Type B pancreatic cell (in vitro differentiated cells): ENCODE measurements at regions not wholly inside any gene's neighbourhood (a gene's known extent, or its start where the extent isn't known, plus 50 kb on each side); places are given as distances from the start of the nearest gene placed in this dataset.

Experiments
- DNase-seq: peaks from one replicate; pipeline ENCODE4 v3.0.0; 2021; ENCODE audit warnings: mixed read lengths; ENCODE audit not compliant: unreplicated experiment; ENCODE audit errors: extremely low spot score
- H3K27ac Mint-ChIP-seq: 2 replicates; pipeline ENCODE4 v1.8.0; 2021; ENCODE audit warnings: mild to moderate bottlenecking, mixed read lengths
- H3K27me3 Mint-ChIP-seq: 2 replicates; pipeline ENCODE4 v1.8.0; 2021; ENCODE audit warnings: mixed read lengths
- H3K36me3 Mint-ChIP-seq: 2 replicates; pipeline ENCODE4 v1.8.0; 2021; ENCODE audit warnings: mixed read lengths
- H3K4me1 Mint-ChIP-seq: one replicate; pipeline ENCODE4 v1.8.0; 2021; ENCODE audit warnings: mixed read lengths; ENCODE audit not compliant: unreplicated experiment
- H3K4me3 Mint-ChIP-seq: 2 replicates; pipeline ENCODE4 v1.8.0; 2021; ENCODE audit warnings: mild to moderate bottlenecking, mixed read lengths
- H3K9me3 Mint-ChIP-seq: 2 replicates; pipeline ENCODE4 v1.8.0; 2021; ENCODE audit warnings: mixed read lengths
- TF ChIP-seq, protein P1 (sequence below): fragments of 200-600 bp; sonication (generic); conservative IDR thresholded peaks from 2 replicates; pipeline ENCODE4 v1.5.0; 2021; ENCODE audit warnings: antibody characterized with exemption, mild to moderate bottlenecking

DNA sequence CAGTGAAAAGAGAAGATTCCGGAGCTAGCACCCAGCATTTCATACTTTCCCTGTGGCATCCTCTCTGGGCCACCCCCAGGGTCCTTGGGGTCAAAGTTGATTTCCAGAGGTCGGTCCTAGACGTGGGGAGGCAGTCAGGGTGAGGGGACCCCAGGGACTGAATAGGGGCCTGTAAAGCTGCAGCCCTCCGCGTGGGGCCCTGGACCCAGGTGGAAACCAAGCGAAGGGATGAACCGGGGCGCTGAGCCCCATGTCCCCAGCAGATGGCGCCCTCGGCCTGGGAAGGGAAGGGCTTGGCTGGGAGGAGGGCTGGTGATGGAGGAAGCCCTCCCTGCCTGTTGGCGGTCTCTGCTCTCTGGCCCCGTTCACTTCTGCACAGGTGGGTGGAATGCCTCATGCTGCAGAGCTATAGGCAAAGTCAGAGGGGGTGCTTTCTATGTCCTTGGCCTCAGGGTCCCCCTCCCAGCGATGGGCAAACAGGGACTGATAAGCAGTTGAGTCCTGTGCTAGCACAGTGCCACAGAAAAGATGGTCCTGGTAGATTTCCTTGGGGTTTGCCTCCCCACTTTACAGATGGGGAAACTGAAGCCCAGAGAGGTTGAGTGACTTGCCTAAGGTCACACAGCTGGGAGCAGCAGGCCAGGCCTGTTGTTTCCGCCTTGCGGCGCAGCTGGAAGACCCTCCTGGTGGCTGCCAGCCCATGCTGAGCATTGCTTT lies 163.4 kb upstream of the CIBAR2 start:
- TF ChIP-seq, protein P1, sequence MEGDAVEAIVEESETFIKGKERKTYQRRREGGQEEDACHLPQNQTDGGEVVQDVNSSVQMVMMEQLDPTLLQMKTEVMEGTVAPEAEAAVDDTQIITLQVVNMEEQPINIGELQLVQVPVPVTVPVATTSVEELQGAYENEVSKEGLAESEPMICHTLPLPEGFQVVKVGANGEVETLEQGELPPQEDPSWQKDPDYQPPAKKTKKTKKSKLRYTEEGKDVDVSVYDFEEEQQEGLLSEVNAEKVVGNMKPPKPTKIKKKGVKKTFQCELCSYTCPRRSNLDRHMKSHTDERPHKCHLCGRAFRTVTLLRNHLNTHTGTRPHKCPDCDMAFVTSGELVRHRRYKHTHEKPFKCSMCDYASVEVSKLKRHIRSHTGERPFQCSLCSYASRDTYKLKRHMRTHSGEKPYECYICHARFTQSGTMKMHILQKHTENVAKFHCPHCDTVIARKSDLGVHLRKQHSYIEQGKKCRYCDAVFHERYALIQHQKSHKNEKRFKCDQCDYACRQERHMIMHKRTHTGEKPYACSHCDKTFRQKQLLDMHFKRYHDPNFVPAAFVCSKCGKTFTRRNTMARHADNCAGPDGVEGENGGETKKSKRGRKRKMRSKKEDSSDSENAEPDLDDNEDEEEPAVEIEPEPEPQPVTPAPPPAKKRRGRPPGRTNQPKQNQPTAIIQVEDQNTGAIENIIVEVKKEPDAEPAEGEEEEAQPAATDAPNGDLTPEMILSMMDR, result peak; percentile 96
- DNase-seq, result peak; percentile 87
- Mint-ChIP-seq H3K4me3 (no peak overlapping the region), H3K9me3 (no peaks in the 10 kb centered on the region), H3K27me3 (peaks cover 6% of the 10 kb centered on the region), H3K4me1 (peaks cover 25% of the 10 kb centered on the region), H3K27ac (no peak overlapping the region), H3K36me3 (no peaks in the 10 kb centered on the region)

DNA sequence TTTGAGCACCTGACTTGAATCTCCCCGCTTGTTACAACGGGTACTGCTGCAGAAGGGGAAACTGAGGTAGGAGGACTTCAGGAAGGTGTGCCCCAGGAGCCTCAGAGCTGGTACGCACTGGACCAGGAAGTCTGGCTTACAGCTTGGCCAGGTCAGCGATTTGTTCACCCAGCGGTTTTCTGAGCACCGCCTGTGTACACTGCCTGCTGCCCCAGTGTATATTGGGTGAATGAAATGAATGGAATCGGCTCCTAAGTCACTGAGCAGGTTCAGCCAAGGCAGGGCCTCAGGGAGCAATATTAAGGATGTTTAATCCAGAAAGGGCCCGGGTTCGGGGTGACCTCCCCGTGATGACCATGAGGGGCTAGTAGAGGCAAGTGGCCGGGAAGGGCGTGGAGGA lies 164.0 kb upstream of the CIBAR2 start:
- no peak overlapping the region for H3K27ac Mint-ChIP-seq
- no peaks in the 10 kb centered on the region for H3K36me3 Mint-ChIP-seq
- no peaks in the 10 kb centered on the region for H3K9me3 Mint-ChIP-seq
- DNase-seq, result no peak
- peaks cover 3% of the 10 kb centered on the region for H3K27me3 Mint-ChIP-seq
- no peak overlapping the region for H3K4me3 Mint-ChIP-seq
- TF ChIP-seq, protein P1, result no peak
- peaks cover 25% of the 10 kb centered on the region for H3K4me1 Mint-ChIP-seq

DNA sequence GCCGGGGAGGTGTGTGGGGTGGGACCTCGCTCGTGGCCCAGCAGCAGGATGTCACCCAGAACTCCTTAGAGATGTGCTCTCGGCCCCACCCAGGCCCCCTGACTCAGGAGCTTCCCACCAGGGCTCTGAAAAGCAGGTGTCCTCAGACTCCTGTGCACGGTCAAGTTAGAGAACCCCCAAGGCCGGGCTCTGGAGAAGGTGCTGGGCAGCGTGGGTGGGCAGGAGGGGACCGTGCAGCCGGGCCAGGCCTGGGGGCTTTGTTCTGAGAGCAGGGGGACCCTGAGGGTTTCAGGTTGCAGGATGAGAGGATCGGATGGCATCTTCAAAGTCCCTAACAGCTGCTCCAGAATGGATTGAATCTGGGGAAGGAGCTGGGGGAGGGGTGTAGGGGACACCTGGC lies 164.4 kb upstream of the CIBAR2 start:
- no peak overlapping the region for H3K4me3 Mint-ChIP-seq
- no peaks in the 10 kb centered on the region for H3K27me3 Mint-ChIP-seq
- H3K4me1 Mint-ChIP-seq, result peaks cover 25% of the 10 kb centered on the region
- no peak for DNase-seq
- no peak overlapping the region for H3K27ac Mint-ChIP-seq
- H3K36me3 Mint-ChIP-seq, result no peaks in the 10 kb centered on the region
- H3K9me3 Mint-ChIP-seq, result no peaks in the 10 kb centered on the region
- TF ChIP-seq, protein P1, result no peak

DNA sequence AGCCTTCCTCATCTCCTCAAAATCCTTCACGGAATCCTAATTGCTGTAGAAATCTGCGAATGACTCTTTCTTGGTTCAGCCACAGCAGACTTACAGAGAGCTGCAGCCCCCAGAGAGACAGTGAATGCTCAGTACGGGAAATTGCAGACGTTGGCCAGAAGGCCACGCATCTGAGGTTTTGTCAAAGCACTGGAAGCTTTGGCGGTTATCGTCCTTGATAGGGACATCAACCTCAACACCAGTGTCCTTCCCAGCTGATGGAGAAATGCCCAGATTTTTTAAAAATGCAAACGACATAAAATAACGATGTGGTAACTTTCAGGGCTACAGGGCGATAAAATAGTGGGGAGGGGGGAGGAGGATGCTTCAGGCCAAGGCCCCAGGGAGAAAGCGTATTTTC lies 166.6 kb upstream of the CIBAR2 start:
- peaks cover under 1% of the 10 kb centered on the region for H3K27me3 Mint-ChIP-seq
- no peaks in the 10 kb centered on the region for H3K36me3 Mint-ChIP-seq
- H3K4me1 Mint-ChIP-seq, result peaks cover 25% of the 10 kb centered on the region
- peak overlapping the region; percentile 3 for H3K4me3 Mint-ChIP-seq
- H3K27ac Mint-ChIP-seq, result no peak overlapping the region
- DNase-seq, result no peak
- H3K9me3 Mint-ChIP-seq, result no peaks in the 10 kb centered on the region
- TF ChIP-seq, protein P1, result no peak

DNA sequence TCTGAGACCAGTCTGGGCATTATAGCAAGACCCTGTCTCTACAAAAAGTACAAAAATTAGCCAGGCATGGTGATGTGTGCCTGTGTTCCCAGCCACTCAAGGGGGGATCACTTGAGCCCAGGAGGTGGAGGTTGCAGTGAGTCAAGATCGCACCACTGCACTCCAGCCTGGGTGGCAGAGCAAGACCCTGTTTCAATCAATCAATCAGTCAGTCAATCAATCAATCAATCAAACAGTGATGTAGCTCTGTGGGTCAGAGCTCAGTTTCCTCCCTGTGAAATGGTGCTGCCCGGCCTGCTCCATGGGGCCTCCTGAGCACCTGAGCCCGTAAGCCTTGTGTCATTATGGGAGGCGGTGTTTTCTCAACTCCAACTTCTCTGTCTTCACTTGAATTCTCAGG lies 167.1 kb upstream of the CIBAR2 start:
- Mint-ChIP-seq H3K27me3 (peaks cover 4% of the 10 kb centered on the region), H3K4me1 (peaks cover 31% of the 10 kb centered on the region), H3K4me3 (no peak overlapping the region), H3K9me3 (no peaks in the 10 kb centered on the region), H3K36me3 (no peaks in the 10 kb centered on the region), H3K27ac (no peak overlapping the region)
- TF ChIP-seq, protein P1, result no peak
- no peak for DNase-seq
